HG03342 (cell line): ENCODE measurements at regions not wholly inside any gene's neighbourhood (a gene's known extent, or its start where the extent isn't known, plus 50 kb on each side); places are given as distances from the start of the nearest gene placed in this dataset.
"Not testable (repeated sequence)": the region's sequence is repeated elsewhere in the genome, so short reads cannot be mapped to it uniquely, and the experiment has no call there.

Experiments
- ATAC-seq: cut with Tn5 transposase; IDR thresholded peaks from one replicate; pipeline ENCODE4 v1.9.1; 2021; ENCODE audit warnings: mild to moderate bottlenecking, moderate library complexity; ENCODE audit not compliant: unreplicated experiment

DNA sequence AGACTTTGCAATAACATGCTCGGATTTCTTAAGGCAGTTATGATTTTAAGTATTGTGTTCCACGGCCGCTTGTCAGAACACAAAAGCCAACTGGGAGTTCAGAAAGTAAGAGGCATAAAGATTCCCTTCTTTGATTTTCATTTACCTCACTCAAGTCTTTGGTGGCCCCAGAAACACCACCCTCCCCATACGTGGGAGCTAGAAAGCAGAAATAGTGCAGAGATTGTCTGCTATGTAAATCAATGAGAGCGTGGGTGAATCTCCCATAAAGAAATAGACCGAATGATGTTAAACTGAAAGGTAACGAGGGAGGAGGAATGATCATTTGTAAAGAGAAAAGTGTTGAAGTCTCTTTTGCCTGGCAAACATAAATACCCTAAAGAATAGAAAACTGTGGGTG is 322.1 kb upstream of the ETAA1 start:
- ATAC-seq = no peak

DNA sequence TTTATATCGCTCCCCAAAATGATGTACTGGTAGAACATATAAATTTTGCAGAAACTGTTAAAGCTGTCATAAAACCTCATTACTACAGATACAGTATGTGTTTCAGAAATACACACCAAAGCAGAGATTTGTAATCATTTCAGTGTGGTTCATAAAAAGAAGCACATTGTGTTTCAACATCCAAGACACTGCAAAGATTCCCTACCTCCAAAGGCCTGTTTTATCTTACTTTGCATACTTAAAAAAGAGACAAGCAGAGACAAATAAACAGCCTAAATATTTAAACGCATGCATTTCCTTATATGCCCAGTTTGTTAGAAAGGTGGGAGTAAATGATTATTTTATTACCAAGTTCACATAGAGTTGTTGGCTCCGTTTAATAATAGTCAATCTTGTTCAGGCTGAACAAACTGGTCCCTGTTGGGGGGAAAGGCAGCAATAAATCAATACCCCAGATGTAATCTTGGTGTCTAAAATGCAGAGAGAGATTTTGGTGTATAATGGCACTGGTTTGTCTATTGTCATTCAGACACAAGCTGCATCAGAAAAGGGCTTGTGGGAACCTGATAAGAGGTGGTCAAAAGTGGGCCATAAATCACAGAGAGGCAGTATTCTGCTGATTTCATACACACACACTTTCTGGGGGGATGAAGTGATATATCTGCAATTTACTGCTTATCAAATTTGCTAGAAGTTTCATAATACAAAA is 321.4 kb upstream of the ETAA1 start:
- ATAC-seq = no peak

DNA sequence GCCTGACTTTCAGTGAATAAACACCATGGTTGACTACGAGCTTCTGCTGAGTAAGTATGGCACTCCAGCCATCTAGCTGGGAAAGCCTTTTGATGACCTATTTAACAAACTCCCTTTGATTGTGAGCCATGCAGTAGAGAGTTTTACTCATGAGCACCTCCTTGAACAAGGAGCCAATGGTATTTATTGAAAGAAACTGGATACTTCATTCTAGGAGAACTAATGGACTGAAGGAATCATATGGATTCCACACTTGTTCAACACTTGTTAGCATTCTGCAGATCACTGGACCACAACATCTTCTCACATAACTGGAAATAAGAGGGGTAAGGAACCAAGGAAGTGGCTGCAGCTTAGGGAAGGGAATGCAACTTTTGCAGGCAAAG is 320.9 kb upstream of the ETAA1 start:
- no peak for ATAC-seq

DNA sequence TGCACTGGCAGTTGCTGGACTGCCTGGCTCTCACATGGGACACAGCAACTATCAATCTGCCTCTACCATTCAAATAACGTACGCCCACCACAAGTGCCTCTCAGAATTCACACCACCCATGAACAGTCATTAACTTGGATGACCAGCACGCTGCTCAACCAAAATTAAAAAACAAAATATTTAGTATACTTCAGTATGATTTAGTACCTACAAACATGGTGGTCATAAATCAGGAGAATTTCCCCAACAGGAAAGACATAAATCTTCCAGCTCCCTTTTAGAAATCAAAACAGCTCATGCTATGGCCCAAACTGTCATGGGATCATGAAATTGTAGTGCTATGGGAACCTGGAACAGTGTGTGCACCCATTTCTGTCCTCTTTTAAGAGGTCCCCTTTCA is 317.4 kb upstream of the ETAA1 start:
- ATAC-seq = no peak

DNA sequence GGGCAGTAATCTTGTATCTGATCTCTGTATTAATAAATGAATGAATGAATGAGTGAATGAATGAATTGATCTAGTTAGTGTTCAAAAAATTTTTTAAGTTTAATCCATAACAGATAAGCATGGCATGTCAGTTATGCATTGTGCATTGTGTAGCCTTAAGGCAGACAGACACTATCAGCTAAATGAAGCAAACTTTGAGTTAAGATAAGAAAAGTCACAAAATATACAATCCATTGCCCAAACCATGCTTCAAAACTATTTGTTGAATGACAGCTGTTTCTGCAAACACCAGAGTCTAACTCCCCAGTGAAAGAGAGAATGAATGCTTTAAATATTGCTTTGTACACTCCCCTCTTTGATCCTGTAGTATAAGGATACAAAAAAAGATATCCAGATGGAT is 314.3 kb upstream of the ETAA1 start:
- ATAC-seq = no peak

DNA sequence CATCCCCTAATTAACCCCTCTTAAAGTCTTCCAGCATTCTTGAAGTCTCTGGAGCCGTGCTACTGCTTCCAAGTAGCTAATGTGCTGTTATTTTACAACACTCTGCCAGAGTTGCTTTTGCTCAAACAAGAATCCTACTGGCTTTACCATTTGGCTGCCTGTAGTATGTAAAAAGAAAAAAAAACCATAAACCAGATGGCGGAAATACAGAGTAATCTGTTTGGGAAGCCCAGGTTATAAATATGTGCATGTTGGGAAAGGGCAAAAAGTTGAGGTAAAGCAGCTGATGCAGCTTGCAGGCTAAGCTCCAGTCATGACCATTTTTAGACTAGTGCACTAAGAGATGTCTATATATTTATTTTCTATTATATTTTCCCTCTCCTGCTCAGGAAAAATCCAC is 313.2 kb upstream of the ETAA1 start:
- no peak for ATAC-seq

DNA sequence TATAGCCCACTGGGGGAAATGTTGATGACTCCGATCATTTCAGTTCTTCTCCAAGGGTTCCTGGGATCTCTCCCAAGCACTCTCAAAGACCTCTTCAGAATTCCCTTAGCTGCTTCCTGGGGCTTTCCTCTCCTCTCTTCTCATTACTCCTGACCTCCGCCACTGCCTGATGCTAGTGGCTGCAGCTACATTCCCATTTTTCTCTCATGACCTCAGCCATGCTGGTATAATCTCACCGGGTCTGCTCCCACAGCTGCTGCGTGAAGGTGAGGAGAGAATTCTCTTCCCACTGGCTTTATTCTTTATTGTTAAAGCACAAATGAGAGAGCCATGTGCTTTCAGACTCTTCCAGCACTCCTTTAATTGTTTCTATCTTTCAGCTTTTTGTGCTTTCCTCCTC is 312.0 kb upstream of the ETAA1 start:
- no peak for ATAC-seq

DNA sequence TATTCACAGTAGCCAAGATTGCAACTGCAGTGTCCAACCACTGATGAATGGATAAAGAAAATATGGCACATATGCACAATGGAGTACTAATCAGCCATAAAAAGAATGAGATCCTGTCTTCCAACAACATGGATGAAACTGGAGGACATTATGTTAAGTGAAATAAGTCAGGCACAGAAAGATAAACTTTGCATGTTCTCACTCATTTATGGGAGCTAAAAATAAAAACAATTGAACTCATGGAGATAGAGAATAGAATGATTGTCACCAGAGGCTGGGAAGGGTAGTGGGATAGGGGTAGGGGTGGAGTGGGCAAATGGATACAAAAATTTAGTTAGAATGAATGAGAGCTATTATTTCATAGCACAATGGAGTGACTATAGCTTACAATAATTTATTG is 305.5 kb upstream of the ETAA1 start:
- no peak for ATAC-seq

DNA sequence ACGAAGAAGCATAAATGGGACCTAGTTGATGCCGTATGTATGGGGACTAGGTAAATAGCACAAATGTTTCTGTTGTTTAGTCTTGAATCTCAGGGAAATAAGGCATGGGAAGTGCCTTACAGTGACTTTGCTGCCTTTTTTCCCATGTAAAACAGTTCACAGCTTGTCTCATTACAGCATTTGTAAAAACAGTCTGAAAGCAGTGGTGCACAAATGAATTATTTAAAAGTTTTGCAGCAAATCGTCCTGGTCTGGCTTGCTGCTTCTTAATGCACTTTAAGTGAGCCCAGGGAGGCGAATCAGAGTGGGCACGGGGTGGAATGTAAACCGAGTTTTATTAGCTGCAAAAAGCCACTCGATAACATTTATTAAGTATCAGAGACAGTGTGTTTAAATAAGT is 302.0 kb upstream of the ETAA1 start:
- ATAC-seq = no peak

DNA sequence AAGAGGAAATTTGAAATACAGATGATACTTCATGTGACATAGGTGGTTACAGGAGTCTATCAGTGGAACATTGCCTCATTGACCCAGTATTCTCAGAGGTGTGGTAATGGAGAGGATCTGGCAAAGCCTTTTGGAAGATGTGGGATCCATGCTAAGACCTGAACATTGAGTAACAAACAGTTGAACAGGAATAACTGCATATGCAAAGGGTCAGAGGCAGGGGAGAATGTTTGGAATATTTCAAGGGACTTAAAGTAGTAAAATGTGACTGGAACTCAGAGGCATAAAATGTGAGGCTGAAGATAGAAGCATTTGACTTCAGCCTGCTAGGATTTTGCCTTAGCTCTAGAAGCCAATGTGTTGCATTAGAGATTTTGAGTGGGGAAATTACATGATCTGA is 300.2 kb upstream of the ETAA1 start:
- ATAC-seq = no peak

DNA sequence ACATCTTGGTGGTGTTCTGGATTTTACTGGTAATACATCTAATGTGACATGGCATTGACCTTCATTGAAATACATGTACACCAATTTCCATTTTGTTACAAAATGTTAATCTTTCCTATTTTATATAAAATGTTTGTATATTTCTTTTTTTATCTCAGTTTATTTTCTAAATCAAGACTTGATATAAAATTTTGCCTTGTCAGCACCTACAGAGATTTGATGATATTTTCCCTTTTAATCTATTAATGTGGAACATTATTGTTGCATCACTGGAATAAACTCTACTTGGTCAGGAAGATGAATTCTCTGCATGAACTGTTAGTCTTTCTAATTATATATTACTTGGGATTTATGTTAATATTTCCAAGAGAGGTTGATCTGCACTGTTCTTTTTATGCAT is 294.0 kb upstream of the ETAA1 start:
- no peak for ATAC-seq

DNA sequence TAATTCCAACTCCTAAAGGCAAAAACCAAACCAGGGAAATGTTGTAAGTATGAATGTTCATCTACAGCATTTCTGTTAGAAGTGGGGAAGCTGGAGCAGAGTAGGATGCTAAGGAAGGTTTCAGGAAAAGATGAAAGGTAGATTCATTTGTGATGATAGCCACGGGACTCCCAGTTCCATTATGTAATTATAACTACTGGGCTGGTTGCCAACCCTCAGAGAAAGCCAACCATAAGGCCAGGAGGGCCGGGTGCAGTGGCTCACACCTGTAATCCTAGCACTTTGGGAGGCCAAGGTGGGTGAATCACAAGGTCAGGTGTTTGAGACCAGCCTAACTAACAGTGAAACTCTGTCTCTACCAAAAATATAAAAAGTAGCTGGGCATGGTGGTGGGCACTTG is 288.9 kb upstream of the ETAA1 start:
- ATAC-seq = no peak

DNA sequence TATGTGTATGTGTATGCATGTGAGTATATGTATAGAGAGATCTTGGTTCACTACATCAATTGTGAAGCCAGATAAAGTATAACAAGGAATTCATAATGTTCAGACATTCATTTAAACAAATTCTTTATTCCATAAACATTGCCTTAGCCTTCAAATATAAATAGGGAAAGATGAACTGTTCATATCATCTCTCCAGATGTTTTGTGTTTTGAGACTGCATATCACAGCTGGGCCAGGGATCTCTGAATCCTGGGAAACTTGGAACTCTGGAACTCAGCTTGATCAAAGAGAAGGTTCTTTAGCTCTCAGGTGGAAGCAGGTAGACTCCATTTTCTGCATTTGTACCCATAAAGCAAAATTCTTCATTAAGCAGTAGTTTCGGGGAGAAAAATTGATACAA is 272.6 kb upstream of the ETAA1 start:
- ATAC-seq = no peak

DNA sequence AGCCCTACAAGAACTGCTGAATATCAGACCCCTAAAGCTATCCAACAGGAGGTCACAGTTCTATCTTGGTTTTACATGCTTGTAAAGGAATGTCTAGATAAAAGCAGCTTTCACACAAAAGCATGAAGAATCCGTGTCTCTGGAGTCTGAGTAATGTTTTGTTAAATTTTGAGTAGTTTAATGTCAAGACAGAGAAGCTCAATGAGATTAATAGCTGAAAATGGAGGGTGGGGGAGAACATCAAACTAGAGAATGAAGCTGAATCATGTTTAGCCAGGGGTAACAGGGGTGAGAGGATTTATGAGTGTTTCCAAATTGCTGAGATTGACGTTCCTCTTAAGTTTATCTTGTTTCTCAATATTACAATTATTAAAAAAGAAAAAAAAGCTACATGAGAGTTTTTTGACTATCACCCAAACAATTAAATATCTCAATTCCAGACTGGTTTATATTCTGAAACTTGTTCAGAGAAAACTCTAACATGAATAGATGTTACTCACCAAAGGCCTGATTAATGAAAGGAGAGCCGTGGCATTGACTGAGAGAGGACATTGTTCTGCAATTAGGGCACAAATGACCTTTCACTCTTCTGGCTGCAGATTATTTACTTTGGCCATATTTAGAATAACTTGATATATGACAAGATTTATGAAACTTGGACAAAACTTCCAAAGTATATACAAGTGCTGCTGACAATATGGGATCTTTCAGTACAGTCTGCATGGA is 266.4 kb upstream of the ETAA1 start:
- ATAC-seq = no peak

DNA sequence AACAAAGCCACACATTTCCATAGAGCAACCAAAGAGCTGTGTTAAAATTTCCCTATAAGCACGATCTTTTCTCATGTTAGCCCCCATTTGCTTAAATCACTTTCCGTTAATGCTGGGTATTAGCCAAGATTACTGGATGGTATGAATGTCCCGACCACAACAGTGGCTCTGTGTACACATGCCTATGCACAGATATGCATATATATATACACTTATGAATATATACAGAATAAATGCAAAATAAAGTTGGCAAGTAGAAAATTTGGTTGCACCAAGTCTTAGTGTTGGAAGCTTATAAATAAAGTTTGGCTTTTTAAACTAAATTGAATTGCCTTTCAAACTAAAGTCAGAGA is 265.9 kb upstream of the ETAA1 start:
- no peak for ATAC-seq

DNA sequence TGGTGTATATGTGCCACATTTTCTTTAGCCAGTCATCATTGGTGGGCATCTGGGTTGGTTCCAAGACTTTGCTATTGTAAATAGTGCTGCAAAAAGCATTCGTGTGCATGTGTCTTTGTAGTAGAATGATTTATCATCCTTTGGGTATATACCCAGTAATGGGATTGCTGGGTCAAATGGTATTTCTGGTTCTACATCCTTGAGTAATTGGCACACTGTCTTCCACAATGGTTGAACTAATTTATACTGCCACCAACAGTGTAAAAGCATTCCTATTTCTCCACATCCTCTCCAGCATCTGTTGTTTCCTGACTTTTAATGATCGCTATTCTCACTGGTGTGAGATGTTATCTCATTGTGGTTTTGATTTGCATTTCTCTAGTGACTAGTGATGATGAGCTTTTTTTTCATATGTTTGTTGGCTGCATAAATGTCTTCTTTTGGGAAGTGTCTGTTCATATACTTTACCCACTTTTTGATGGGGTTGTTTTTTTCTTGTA is 264.6 kb upstream of the ETAA1 start:
- not testable (repeated sequence) for ATAC-seq

DNA sequence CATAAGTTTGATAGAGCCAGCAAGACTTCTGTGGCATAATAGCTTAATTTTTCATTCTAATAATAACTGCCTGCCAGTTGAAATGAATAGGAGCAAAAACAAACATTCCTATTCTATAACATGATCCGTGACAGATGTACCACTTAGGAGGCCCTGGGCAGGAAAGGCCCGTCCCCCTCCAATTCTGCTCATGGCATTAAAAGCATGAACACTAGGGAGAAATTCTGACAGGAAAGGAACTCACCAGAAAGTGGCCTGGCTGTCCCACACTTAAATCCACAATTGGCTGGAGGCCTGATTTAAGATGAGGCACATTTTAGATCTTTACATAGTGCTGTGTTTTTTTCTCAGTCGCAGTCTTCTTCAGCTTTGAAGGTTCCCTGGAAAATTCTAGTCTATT is 261.9 kb upstream of the ETAA1 start:
- ATAC-seq = no peak

DNA sequence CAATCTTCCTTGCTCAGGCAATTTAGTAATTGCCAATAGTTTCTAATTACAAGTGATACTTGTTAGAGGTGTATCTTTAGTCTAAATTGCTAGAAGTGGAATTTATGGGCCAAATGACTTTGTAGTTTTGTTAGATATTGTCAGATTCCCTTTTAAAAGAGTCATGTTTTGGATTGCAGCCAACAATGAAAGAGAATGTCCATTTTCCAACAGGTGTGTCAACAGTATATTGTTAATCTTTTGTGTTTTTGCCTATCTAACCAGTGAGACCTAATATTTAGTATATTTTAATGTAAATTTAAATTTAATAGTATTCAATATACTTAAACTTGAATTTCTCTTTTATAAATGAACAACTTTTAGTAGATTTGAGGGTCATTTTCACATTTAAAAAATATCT is 259.4 kb upstream of the ETAA1 start:
- ATAC-seq = no peak

DNA sequence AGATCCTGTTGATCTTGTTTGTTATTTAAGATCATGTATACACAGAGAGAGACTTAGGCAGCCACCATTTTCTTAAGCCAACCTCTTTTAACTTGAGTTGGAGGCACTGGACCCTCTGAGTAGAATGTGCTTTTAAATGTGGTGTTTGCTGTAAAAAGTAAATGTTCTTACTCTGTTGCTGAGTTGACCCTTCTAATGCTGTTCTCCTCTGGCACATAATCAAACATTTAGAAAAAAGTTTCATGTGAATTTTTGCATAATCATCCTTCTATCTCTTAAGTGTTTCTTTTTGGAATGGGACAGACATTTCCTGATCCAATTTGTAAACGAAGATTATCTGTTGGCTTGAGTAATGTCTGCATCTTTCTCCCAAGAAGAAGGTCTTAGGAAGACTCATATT is 255.1 kb upstream of the ETAA1 start:
- no peak for ATAC-seq

DNA sequence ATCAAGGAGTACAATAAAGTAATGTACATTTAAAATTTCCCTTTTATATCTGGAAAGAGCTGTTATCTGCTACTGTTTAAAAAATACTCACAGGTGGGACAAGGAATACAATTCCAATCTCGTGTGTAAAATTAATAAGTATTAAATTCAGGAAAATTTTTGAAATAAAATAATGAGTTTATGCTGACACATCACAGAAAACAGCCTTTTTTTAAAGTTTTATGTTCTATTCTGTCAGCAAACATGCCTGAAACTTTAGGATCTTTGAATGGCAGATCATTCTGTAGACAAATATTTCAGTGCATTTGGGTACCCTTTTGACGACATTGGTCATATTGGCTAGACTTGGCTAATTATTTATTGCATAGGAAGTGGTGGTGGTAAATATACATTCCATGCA is 254.4 kb upstream of the ETAA1 start:
- no peak for ATAC-seq

DNA sequence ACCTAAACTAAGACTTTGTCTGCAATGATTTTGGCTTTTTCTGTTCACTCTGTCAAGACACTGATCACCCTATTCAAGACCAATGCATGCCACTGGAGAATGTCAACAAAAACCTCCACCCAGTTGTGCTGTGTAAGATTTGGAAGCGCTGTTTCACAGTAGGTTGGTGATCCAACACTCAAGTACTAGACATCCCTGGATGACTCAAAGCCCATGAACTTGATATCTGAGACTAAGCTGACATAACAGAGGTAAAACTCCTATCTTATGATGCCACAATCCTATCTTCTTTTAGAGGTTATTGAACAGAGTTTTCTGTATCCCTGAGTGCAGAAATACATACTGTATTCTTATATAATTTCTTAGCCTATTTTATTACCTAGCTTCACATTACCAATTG is 251.3 kb upstream of the ETAA1 start:
- ATAC-seq = no peak

DNA sequence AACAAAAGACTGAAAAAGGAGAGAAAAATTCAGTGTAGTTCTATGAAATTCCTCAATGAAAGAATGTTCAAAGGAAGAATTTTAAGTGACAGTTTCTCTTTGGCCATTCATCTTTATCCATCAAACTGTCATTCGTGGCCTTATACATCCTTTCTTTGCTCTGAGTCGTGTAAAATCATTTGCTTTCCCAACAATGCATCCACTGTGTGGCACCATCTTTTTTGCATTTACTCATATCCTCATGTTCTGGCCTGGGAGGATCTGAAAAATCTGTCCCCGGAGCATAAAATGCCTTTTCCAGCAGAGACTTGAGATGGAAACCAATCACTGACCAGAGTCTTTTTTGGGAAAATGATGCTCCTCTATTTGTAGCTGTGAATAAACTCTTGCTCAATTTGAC is 240.3 kb upstream of the ETAA1 start:
- ATAC-seq = no peak

DNA sequence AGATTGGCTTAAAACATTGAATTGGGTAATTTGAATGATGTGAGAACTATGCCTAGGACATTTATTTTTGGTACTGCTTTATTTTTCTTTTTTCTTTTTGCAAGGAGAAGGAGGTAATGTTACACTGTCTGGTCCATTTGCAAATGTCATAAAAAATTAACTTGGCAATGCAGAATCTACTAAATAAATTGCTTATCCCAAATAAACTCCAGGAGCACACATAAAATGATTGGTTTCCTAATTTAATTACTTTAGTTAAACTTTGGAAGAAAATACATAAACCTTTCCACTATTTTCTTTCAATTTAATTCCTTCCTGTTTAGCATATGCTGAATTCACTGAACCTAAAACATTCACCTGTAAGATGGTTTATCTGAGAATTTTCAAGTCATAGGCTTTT is 238.4 kb upstream of the ETAA1 start:
- ATAC-seq = no peak
